ENCODE measurements at regions not wholly inside any gene's neighbourhood (a gene's known extent, or its start where the extent isn't known, plus 50 kb on each side); places are given as distances from the start of the nearest gene placed in this dataset.

DNA sequence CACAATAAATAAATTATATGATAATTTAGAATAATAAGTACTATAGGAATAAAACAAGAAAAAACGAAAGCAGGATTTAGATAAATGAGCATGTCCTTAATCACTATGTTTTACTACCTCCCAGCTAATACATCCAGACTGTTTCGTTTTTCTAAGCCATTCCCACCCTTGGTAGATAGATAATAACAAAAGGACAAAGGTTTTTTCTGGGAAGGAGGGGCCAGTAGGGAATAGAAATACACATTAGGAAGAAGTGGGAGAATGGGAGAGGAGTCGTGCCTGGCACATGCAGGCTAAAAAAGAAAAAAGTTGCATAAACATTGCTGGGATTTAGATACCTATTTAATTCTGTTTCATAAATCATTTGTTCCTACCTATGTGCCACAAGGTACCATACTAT lies 97.1 kb downstream of the MTX3 start:
- no peak for ATAC-seq
- TF ChIP-seq PPARA (CRISPR knock-in tag; IDR thresholded peaks at IDR 0.05; ENCODE audit: borderline replicate concordance) = no peak
- TF ChIP-seq, protein P1, sequence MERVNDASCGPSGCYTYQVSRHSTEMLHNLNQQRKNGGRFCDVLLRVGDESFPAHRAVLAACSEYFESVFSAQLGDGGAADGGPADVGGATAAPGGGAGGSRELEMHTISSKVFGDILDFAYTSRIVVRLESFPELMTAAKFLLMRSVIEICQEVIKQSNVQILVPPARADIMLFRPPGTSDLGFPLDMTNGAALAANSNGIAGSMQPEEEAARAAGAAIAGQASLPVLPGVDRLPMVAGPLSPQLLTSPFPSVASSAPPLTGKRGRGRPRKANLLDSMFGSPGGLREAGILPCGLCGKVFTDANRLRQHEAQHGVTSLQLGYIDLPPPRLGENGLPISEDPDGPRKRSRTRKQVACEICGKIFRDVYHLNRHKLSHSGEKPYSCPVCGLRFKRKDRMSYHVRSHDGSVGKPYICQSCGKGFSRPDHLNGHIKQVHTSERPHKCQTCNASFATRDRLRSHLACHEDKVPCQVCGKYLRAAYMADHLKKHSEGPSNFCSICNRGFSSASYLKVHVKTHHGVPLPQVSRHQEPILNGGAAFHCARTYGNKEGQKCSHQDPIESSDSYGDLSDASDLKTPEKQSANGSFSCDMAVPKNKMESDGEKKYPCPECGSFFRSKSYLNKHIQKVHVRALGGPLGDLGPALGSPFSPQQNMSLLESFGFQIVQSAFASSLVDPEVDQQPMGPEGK (CRISPR knock-in tag; IDR thresholded peaks at IDR 0.05; ENCODE audit: borderline replicate concordance) = no peak
- TF ChIP-seq GLIS3 (CRISPR knock-in tag; IDR thresholded peaks at IDR 0.05) = no peak
- TF ChIP-seq ZC3H10 (CRISPR knock-in tag; IDR thresholded peaks at IDR 0.05) = no peak
- TF ChIP-seq ZNF70 (CRISPR knock-in tag; IDR thresholded peaks at IDR 0.05) = no peak
- TF ChIP-seq ZNF8 (CRISPR knock-in tag; IDR thresholded peaks at IDR 0.05) = no peak
- TF ChIP-seq, protein P2, sequence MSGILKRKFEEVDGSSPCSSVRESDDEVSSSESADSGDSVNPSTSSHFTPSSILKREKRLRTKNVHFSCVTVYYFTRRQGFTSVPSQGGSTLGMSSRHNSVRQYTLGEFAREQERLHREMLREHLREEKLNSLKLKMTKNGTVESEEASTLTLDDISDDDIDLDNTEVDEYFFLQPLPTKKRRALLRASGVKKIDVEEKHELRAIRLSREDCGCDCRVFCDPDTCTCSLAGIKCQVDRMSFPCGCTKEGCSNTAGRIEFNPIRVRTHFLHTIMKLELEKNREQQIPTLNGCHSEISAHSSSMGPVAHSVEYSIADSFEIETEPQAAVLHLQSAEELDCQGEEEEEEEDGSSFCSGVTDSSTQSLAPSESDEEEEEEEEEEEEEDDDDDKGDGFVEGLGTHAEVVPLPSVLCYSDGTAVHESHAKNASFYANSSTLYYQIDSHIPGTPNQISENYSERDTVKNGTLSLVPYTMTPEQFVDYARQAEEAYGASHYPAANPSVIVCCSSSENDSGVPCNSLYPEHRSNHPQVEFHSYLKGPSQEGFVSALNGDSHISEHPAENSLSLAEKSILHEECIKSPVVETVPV (CRISPR knock-in tag; IDR thresholded peaks at IDR 0.05) = no peak
- TF ChIP-seq ZNF565 (CRISPR knock-in tag; conservative IDR thresholded peaks at IDR 0.05; ENCODE audit: low read depth) = no peak
- TF ChIP-seq ISL1 (CRISPR knock-in tag; IDR thresholded peaks at IDR 0.05) = no peak
- no peak for TF ChIP-seq SNAI2 (CRISPR knock-in tag; IDR thresholded peaks at IDR 0.05)
- TF ChIP-seq CSDC2 (CRISPR knock-in tag; IDR thresholded peaks at IDR 0.05) = no peak
- no peak for TF ChIP-seq ESRRG (CRISPR knock-in tag; IDR thresholded peaks at IDR 0.05)
- no peak for TF ChIP-seq TOX (CRISPR knock-in tag; IDR thresholded peaks at IDR 0.05; ENCODE audit: borderline replicate concordance)
- TF ChIP-seq, protein P3, sequence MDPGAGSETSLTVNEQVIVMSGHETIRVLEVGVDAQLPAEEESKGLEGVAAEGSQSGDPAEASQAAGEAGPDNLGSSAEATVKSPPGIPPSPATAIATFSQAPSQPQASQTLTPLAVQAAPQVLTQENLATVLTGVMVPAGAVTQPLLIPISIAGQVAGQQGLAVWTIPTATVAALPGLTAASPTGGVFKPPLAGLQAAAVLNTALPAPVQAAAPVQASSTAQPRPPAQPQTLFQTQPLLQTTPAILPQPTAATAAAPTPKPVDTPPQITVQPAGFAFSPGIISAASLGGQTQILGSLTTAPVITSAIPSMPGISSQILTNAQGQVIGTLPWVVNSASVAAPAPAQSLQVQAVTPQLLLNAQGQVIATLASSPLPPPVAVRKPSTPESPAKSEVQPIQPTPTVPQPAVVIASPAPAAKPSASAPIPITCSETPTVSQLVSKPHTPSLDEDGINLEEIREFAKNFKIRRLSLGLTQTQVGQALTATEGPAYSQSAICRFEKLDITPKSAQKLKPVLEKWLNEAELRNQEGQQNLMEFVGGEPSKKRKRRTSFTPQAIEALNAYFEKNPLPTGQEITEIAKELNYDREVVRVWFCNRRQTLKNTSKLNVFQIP (CRISPR knock-in tag; IDR thresholded peaks at IDR 0.05; ENCODE audit: borderline replicate concordance, low read depth) = no peak
- TF ChIP-seq BACH2 (CRISPR knock-in tag; IDR thresholded peaks at IDR 0.05; ENCODE audit: borderline replicate concordance) = no peak
- TF ChIP-seq, protein P4, sequence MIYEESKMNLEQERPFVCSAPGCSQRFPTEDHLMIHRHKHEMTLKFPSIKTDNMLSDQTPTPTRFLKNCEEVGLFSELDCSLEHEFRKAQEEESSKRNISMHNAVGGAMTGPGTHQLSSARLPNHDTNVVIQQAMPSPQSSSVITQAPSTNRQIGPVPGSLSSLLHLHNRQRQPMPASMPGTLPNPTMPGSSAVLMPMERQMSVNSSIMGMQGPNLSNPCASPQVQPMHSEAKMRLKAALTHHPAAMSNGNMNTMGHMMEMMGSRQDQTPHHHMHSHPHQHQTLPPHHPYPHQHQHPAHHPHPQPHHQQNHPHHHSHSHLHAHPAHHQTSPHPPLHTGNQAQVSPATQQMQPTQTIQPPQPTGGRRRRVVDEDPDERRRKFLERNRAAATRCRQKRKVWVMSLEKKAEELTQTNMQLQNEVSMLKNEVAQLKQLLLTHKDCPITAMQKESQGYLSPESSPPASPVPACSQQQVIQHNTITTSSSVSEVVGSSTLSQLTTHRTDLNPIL (CRISPR knock-in tag; IDR thresholded peaks at IDR 0.05; ENCODE audit: low read depth) = no peak
- TF ChIP-seq ZFP3 (CRISPR knock-in tag; IDR thresholded peaks at IDR 0.05) = no peak
- TF ChIP-seq, protein P5, sequence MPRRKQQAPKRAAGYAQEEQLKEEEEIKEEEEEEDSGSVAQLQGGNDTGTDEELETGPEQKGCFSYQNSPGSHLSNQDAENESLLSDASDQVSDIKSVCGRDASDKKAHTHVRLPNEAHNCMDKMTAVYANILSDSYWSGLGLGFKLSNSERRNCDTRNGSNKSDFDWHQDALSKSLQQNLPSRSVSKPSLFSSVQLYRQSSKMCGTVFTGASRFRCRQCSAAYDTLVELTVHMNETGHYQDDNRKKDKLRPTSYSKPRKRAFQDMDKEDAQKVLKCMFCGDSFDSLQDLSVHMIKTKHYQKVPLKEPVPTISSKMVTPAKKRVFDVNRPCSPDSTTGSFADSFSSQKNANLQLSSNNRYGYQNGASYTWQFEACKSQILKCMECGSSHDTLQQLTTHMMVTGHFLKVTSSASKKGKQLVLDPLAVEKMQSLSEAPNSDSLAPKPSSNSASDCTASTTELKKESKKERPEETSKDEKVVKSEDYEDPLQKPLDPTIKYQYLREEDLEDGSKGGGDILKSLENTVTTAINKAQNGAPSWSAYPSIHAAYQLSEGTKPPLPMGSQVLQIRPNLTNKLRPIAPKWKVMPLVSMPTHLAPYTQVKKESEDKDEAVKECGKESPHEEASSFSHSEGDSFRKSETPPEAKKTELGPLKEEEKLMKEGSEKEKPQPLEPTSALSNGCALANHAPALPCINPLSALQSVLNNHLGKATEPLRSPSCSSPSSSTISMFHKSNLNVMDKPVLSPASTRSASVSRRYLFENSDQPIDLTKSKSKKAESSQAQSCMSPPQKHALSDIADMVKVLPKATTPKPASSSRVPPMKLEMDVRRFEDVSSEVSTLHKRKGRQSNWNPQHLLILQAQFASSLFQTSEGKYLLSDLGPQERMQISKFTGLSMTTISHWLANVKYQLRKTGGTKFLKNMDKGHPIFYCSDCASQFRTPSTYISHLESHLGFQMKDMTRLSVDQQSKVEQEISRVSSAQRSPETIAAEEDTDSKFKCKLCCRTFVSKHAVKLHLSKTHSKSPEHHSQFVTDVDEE (CRISPR knock-in tag; IDR thresholded peaks at IDR 0.05) = no peak
- TF ChIP-seq RARB (CRISPR knock-in tag; IDR thresholded peaks at IDR 0.05) = no peak

DNA sequence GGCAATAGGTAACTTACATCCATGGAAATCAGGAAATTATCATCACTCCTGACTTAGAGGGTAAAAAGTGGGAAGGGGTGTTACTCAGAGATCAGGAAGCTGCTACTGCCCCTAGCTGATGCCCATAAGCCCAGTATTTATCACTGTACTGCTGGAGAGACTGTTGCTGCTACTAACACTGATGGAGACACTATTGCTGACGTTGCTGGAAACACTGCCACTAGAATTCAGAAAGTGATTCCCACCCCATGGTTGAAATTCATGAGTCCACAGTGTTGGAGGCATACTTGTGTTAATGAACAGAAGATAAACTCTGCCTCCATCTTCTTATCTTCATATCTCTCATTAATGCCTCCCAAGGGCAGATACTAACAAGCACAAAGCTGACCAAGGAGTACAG lies 97.6 kb downstream of the MTX3 start:
- ATAC-seq = no peak
- TF ChIP-seq ZNF8 (CRISPR knock-in tag; IDR thresholded peaks at IDR 0.05) = no peak
- TF ChIP-seq, protein P1 (CRISPR knock-in tag; IDR thresholded peaks at IDR 0.05; ENCODE audit: borderline replicate concordance) = no peak
- TF ChIP-seq ZNF70 (CRISPR knock-in tag; IDR thresholded peaks at IDR 0.05) = no peak
- TF ChIP-seq, protein P3 (CRISPR knock-in tag; IDR thresholded peaks at IDR 0.05; ENCODE audit: borderline replicate concordance, low read depth) = no peak
- no peak for TF ChIP-seq ZC3H10 (CRISPR knock-in tag; IDR thresholded peaks at IDR 0.05)
- no peak for TF ChIP-seq SNAI2 (CRISPR knock-in tag; IDR thresholded peaks at IDR 0.05)
- TF ChIP-seq TCF4 (CRISPR knock-in tag; IDR thresholded peaks at IDR 0.05; ENCODE audit: borderline replicate concordance) = no peak
- no peak for TF ChIP-seq ZNF565 (CRISPR knock-in tag; conservative IDR thresholded peaks at IDR 0.05; ENCODE audit: low read depth)
- TF ChIP-seq, protein P2 (CRISPR knock-in tag; IDR thresholded peaks at IDR 0.05) = no peak
- no peak for TF ChIP-seq CSDC2 (CRISPR knock-in tag; IDR thresholded peaks at IDR 0.05)
